ENCODE measurements at regions not wholly inside any gene's neighbourhood (a gene's known extent, or its start where the extent isn't known, plus 50 kb on each side); places are given as distances from the start of the nearest gene placed in this dataset.

DNA sequence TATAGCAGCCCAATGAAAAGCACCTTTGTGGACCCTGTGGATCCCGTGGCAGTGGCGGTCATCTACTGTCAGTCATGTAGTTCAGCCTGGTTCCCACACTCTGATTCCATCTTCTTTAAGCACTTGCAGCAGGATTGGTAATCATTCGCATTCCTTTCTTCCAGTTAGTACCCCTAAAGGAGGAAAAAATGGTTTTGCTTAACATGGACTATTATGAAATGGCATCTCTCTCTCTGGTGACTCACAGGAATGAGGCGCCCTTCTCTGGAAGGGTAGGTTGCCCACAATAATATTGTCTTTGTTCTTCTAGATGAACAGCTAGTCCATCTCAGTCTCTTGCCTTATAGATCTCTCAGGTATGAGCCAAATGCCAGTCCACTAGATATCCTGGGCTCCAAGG lies 127.9 kb upstream of the MROH9 start:
- no TSS peak for BruUV-seq (replicated peaks)
- CTCF ChIA-PET = no interaction called here
- no peaks in the 10 kb centered on the region for H3K27me3 ChIP-seq (ENCODE audit: insufficient read depth, low read length)
- no peak for TF ChIP-seq ELF1 (IDR thresholded peaks at IDR 0.05; ENCODE audit: borderline replicate concordance, low read depth)
- TF ChIP-seq EZH2 (IDR thresholded peaks at IDR 0.05) = no peak
- TF ChIP-seq CBX3 (IDR thresholded peaks at IDR 0.05; ENCODE audit: low read depth) = no peak
- TF ChIP-seq, protein P1, sequence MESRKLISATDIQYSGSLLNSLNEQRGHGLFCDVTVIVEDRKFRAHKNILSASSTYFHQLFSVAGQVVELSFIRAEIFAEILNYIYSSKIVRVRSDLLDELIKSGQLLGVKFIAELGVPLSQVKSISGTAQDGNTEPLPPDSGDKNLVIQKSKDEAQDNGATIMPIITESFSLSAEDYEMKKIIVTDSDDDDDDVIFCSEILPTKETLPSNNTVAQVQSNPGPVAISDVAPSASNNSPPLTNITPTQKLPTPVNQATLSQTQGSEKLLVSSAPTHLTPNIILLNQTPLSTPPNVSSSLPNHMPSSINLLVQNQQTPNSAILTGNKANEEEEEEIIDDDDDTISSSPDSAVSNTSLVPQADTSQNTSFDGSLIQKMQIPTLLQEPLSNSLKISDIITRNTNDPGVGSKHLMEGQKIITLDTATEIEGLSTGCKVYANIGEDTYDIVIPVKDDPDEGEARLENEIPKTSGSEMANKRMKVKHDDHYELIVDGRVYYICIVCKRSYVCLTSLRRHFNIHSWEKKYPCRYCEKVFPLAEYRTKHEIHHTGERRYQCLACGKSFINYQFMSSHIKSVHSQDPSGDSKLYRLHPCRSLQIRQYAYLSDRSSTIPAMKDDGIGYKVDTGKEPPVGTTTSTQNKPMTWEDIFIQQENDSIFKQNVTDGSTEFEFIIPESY (IDR thresholded peaks at IDR 0.05; ENCODE audit: extremely low read depth, insufficient replicate concordance, low read length) = no peak
- TF ChIP-seq TCF7L2 (IDR thresholded peaks at IDR 0.05; ENCODE audit: borderline replicate concordance, extremely low read depth, insufficient read depth, insufficient read length) = no peak
- TF ChIP-seq YY1 (IDR thresholded peaks at IDR 0.05; ENCODE audit: extremely low read depth, insufficient replicate concordance, low read depth, low read length) = no peak
- no peak for TF ChIP-seq EZH2phosphoT487 (IDR thresholded peaks at IDR 0.05; ENCODE audit: borderline replicate concordance)
- TF ChIP-seq POLR2A (IDR thresholded peaks at IDR 0.05; ENCODE audit: borderline replicate concordance, extremely low read depth, insufficient read depth, insufficient read length) = no peak
- TF ChIP-seq ZNF274 (IDR thresholded peaks at IDR 0.05; ENCODE audit: low read depth, low read length) = no peak
- no peak for TF ChIP-seq EGR1 (IDR thresholded peaks at IDR 0.05; ENCODE audit: low read depth)
- TF ChIP-seq SRF (IDR thresholded peaks at IDR 0.05; ENCODE audit: low read depth) = no peak
- no peak for TF ChIP-seq REST (IDR thresholded peaks at IDR 0.05; ENCODE audit: low read depth)
- TF ChIP-seq FOSL1 (IDR thresholded peaks at IDR 0.05; ENCODE audit: low read depth) = peak; percentile 44; the same call in 1 of the 2 replicates
- peak; percentile 32; the same call in 1 of the 2 replicates for TF ChIP-seq SP1 (IDR thresholded peaks at IDR 0.05; ENCODE audit: low read depth)
- peak; percentile 36; the same call in 1 of the 2 replicates for TF ChIP-seq JUND (IDR thresholded peaks at IDR 0.05)
- TF ChIP-seq, protein P2, sequence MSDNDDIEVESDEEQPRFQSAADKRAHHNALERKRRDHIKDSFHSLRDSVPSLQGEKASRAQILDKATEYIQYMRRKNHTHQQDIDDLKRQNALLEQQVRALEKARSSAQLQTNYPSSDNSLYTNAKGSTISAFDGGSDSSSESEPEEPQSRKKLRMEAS (IDR thresholded peaks at IDR 0.05) = no peak
- TF ChIP-seq ZFX (IDR thresholded peaks at IDR 0.05) = no peak
- TF ChIP-seq SIN3A (IDR thresholded peaks at IDR 0.05; ENCODE audit: low read depth) = no peak
- TF ChIP-seq CEBPB (IDR thresholded peaks at IDR 0.05; ENCODE audit: low read depth) = peak; percentile 72
- TF ChIP-seq, protein P3, sequence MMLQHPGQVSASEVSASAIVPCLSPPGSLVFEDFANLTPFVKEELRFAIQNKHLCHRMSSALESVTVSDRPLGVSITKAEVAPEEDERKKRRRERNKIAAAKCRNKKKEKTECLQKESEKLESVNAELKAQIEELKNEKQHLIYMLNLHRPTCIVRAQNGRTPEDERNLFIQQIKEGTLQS (IDR thresholded peaks at IDR 0.05) = no peak
- TF ChIP-seq, protein P4, sequence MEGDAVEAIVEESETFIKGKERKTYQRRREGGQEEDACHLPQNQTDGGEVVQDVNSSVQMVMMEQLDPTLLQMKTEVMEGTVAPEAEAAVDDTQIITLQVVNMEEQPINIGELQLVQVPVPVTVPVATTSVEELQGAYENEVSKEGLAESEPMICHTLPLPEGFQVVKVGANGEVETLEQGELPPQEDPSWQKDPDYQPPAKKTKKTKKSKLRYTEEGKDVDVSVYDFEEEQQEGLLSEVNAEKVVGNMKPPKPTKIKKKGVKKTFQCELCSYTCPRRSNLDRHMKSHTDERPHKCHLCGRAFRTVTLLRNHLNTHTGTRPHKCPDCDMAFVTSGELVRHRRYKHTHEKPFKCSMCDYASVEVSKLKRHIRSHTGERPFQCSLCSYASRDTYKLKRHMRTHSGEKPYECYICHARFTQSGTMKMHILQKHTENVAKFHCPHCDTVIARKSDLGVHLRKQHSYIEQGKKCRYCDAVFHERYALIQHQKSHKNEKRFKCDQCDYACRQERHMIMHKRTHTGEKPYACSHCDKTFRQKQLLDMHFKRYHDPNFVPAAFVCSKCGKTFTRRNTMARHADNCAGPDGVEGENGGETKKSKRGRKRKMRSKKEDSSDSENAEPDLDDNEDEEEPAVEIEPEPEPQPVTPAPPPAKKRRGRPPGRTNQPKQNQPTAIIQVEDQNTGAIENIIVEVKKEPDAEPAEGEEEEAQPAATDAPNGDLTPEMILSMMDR (IDR thresholded peaks at IDR 0.05 in 2 of 3, conservative IDR thresholded peaks at IDR 0.05 in 1 of 3; ENCODE audit: borderline replicate concordance in 1 of 3, insufficient read depth in 1 of 3, low read depth in 2 of 3, low read length in 2 of 3) = no peak
- DNase-seq (ENCODE audit: low read depth, low spot score) = peak; percentile 56
- H3K9ac ChIP-seq (ENCODE audit: low read length) = no peak overlapping the region
- H2AFZ ChIP-seq (ENCODE audit: low read depth, low read length, poor library complexity, severe bottlenecking) = peak overlapping the region; percentile 54
- peak; percentile 89 for ATAC-seq
- H3K9me2 ChIP-seq (ENCODE audit: insufficient read depth) = no peaks in the 10 kb centered on the region
- peak overlapping the region; percentile 36 for H3K4me2 ChIP-seq (ENCODE audit: low read length)
- no peak overlapping the region for H3K4me3 ChIP-seq (replicated peaks in 1 of 2; ENCODE audit: low read depth in 1 of 2, low read length in 2 of 2)
- no peaks in the 10 kb centered on the region for H3K79me2 ChIP-seq (ENCODE audit: insufficient read depth, low read length)
- intact Hi-C loops (cut with micrococcal nuclease) = no loop called here
- POLR2A ChIA-PET = no interaction called here
- RAD21 ChIA-PET (ENCODE audit: low non-redundant PET in 1 of 2, low total read pairs in 2 of 2, uncharacterized antibody in 2 of 2, unreplicated experiment in 2 of 2) = no interaction called here
- H3K9me3 ChIP-seq (ENCODE audit: control insufficient read depth in 1 of 2, insufficient read depth in 1 of 2, low read depth in 1 of 2, low read length in 2 of 2) = no peaks in the 10 kb centered on the region
- no peaks in the 10 kb centered on the region for H4K20me1 ChIP-seq (ENCODE audit: insufficient read depth)
- no peaks in the 10 kb centered on the region for H3K36me3 ChIP-seq (ENCODE audit: control insufficient read depth in 1 of 2, insufficient read depth in 2 of 2, low read length in 2 of 2)
- peaks cover 0 to 16% of the 10 kb centered on the region in 2 experiments; a peak in 2 of 4 replicates for H3K4me1 ChIP-seq (ENCODE audit: control insufficient read depth in 1 of 2, insufficient read depth in 2 of 2, low read length in 2 of 2)
- H3K27ac ChIP-seq (ENCODE audit: low read depth, low read length) = no peak overlapping the region
